ENCODE measurements at regions not wholly inside any gene's neighbourhood (a gene's known extent, or its start where the extent isn't known, plus 50 kb on each side); places are given as distances from the start of the nearest gene placed in this dataset.

- H4K5ac ChIP-seq (ENCODE audit: insufficient read length, low read depth, low read length), result no peak overlapping the region
- H2BK12ac ChIP-seq (ENCODE audit: insufficient read length, low read depth, low read length), result no peak overlapping the region
- Mint-ChIP-seq H3K36me3 (ENCODE audit: insufficient read depth in 1 of 3, low read depth in 3 of 3) (no peaks in the 10 kb centered on the region), H3K27me3 (ENCODE audit: low read depth) (no peaks in the 10 kb centered on the region), H3K4me1 (peaks cover 2 to 3% of the 10 kb centered on the region in 2 experiments; a peak in 2 of 4 replicates), H3K27ac (no peak overlapping the region), H3K9me3 (no peaks in the 10 kb centered on the region; a peak in 1 of 5 replicates), H3K4me3 (no peak overlapping the region)
- no peaks in the 10 kb centered on the region for H3K27me3 ChIP-seq (ENCODE audit: insufficient read depth, low read length)
- H3K4me1 ChIP-seq (ENCODE audit: insufficient read depth, low read length), result no peaks in the 10 kb centered on the region
- H3K23me2 ChIP-seq (ENCODE audit: insufficient read length, low read depth, low read length, poor library complexity, severe bottlenecking), result no peaks in the 10 kb centered on the region
- H3K56ac ChIP-seq (ENCODE audit: insufficient read length, low read depth, low read length), result no peak overlapping the region
- H4K8ac ChIP-seq (replicated peaks; ENCODE audit: insufficient read length, low read depth, low read length), result no peak overlapping the region
- no peak overlapping the region for H2BK120ac ChIP-seq (ENCODE audit: low read depth, low read length, poor library complexity, severe bottlenecking)
- no peaks in the 10 kb centered on the region for H3K9me3 ChIP-seq (ENCODE audit: control insufficient read depth, low read depth, low read length)
- H2BK15ac ChIP-seq (ENCODE audit: low read depth, low read length), result no peak overlapping the region
- no peak overlapping the region for H4K91ac ChIP-seq (ENCODE audit: insufficient read length, low read depth, low read length)
- TF ChIP-seq CTCF (conservative IDR thresholded peaks at IDR 0.05), result no peak
- no peak overlapping the region for H3K18ac ChIP-seq (ENCODE audit: insufficient read length, low read depth, low read length)
- no peak overlapping the region for H3K14ac ChIP-seq (ENCODE audit: insufficient read depth, low read length)
- no CpG with 5 or more reads among the region's 1 CpG for WGBS (ENCODE audit: extremely low coverage, insufficient read length, low lambda C conversion rate)
- H2BK20ac ChIP-seq (ENCODE audit: low read depth, low read length, poor library complexity, severe bottlenecking), result no peak overlapping the region
- H3K4me2 ChIP-seq (ENCODE audit: insufficient read depth, insufficient read length, low read length), result no peak overlapping the region
- no peaks in the 10 kb centered on the region for H4K20me1 ChIP-seq (ENCODE audit: control insufficient read depth, insufficient read depth, insufficient read length)
- no peaks in the 10 kb centered on the region for H3K79me1 ChIP-seq (ENCODE audit: insufficient read depth, low read depth, low read length, poor library complexity, severe bottlenecking)
- H2AK5ac ChIP-seq (ENCODE audit: insufficient read length, low read length), result no peak overlapping the region
- no peak overlapping the region for H2BK5ac ChIP-seq (ENCODE audit: insufficient read length, low read length)
- DNase-seq, result no peak
- H3K79me2 ChIP-seq (ENCODE audit: insufficient read depth, low read length), result no peaks in the 10 kb centered on the region
- H3K27ac ChIP-seq (ENCODE audit: insufficient read length, low read depth, low read length), result no peak overlapping the region
- no peak overlapping the region for H3K23ac ChIP-seq (ENCODE audit: insufficient read length, low read depth, low read length)
- no peak overlapping the region for H3K9ac ChIP-seq (ENCODE audit: extremely low read depth, insufficient read length, low read length)
- H2AFZ ChIP-seq (ENCODE audit: low read length), result no peak overlapping the region
- no peak overlapping the region for H3T11ph ChIP-seq (ENCODE audit: low read length)
- H3K4ac ChIP-seq (ENCODE audit: low read depth, low read length), result no peak overlapping the region
Observed at GRCh38 chr4:117640836-117641235, 393.4 kb upstream of the NDST3 start.

All from H9 (cell line).